Keratinocyte (primary cell): ENCODE measurements at regions not wholly inside any gene's neighbourhood (a gene's known extent, or its start where the extent isn't known, plus 50 kb on each side); places are given as distances from the start of the nearest gene placed in this dataset.

Experiments
- EZH2 ChIP-seq: IDR thresholded peaks from one replicate; pipeline ENCODE4 v1.6.1; 2012; ENCODE audit warnings: inconsistent platforms, mild to moderate bottlenecking, low read length, moderate library complexity
- TF ChIP-seq, protein P1 (sequence below), 3 experiments: IDR thresholded peaks in 1 of 3; conservative IDR thresholded peaks in 1 of 3; optimal IDR thresholded peaks in 1 of 3; 2 replicates in 2 of 3; 3 replicates in 1 of 3; pipeline versions ENCODE3 to v1.5.1; 2011; ENCODE audit warnings: low read length in 3 of 3, mild to moderate bottlenecking in 3 of 3, moderate library complexity in 2 of 3, control low read depth in 1 of 3, inconsistent platforms in 1 of 3; ENCODE audit not compliant: insufficient read depth in 2 of 3; ENCODE audit errors: extremely low read depth in 1 of 3

DNA sequence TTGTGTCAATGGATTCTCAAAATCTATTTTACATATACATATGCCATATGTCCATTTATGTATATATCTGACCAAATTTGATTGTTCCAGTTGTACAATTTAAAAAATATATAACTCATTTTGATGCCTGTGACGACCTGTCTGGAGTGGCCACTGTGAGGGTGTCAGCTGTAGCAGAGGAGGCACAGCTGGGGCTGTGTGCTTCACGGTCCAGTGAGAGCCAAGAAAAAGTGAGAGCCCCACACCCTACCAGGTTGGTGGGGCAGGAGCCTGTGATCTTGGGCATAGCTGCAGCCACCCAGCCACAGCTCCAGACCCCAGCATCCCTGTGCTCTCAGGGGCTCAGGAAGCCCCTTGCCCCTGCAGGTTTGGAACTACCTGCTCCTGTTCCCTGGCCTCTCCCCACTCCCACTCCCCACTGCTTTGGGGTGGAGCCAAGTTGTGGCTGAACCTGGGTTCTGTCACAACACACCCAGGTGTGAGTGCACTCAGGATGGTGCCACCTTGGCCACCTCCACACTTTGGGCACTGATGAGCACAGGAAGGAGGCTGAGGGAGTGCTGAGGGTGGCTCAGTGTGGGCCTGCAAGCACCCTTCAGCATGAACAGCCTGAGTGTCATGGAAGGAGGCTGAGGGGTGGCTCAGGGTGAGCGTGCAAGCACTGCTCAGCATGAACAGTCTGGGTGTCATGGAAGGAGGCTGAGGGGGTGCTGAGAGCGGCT is 161.1 kb upstream of the ROBO1 start:
- TF ChIP-seq, protein P1, sequence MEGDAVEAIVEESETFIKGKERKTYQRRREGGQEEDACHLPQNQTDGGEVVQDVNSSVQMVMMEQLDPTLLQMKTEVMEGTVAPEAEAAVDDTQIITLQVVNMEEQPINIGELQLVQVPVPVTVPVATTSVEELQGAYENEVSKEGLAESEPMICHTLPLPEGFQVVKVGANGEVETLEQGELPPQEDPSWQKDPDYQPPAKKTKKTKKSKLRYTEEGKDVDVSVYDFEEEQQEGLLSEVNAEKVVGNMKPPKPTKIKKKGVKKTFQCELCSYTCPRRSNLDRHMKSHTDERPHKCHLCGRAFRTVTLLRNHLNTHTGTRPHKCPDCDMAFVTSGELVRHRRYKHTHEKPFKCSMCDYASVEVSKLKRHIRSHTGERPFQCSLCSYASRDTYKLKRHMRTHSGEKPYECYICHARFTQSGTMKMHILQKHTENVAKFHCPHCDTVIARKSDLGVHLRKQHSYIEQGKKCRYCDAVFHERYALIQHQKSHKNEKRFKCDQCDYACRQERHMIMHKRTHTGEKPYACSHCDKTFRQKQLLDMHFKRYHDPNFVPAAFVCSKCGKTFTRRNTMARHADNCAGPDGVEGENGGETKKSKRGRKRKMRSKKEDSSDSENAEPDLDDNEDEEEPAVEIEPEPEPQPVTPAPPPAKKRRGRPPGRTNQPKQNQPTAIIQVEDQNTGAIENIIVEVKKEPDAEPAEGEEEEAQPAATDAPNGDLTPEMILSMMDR (optimal IDR thresholded peaks at IDR 0.05 in 1 of 3, IDR thresholded peaks at IDR 0.05 in 1 of 3, conservative IDR thresholded peaks at IDR 0.05 in 1 of 3; ENCODE audit: extremely low read depth in 1 of 3, insufficient read depth in 2 of 3, low read length in 3 of 3) = no peak
- TF ChIP-seq EZH2 = no peak
